Left ventricle myocardium superior (tissue), 1 donor: ENCODE measurements at regions not wholly inside any gene's neighbourhood (a gene's known extent, or its start where the extent isn't known, plus 50 kb on each side); places are given as distances from the start of the nearest gene placed in this dataset.
A peak's percentile ranks its signal among the peaks of the same experiment; 100 is the strongest.

ENCODE experiments used
- ATAC-seq: fragments of 200-7000 bp; cut with Tn5 transposase; one replicate; pipeline ENCODE4 v1.9.1; 2020; ENCODE audit warnings: mild to moderate bottlenecking, moderate library complexity
- DNase-seq: peaks from one replicate; pipeline ENCODE4 v3.0.0-alpha.2; 2020
- intact Hi-C: fragments of 100-400 bp; cut with micrococcal nuclease; formaldehyde crosslinking; loops from one replicate; pipeline ENCODE4 v1.11.0; 2022
- donor health status: DM: no; HTN: yes; CAD: no; lungs with severe emphysema.

- ATAC-seq (no peak), DNase-seq (no peak)
- intact Hi-C loops: no loop called here
Observed at GRCh38 chr20:2231701-2232100, 64.1 kb upstream of the TGM3 start.

- no peak for DNase-seq
- intact Hi-C loops: no loop called here
Observed at GRCh38 chr20:2234598-2235191, 61.1 kb upstream of the TGM3 start.

GRCh38 chr20:2236256-2236655 is 59.5 kb upstream of the TGM3 start:
- no peak for DNase-seq
- ATAC-seq: no peak
- intact Hi-C loops: no loop called here

More at GRCh38 chr20:2234598-2235191, 61.1 kb upstream of the TGM3 start:
- ATAC-seq: no peak

- ATAC-seq: peak; percentile 55
- intact Hi-C loops: no loop called here
- peak; percentile 30 for DNase-seq
Observed at GRCh38 chr20:2237059-2237458, 58.7 kb upstream of the TGM3 start.

- ATAC-seq (no peak), DNase-seq (no peak)
- intact Hi-C loops: no loop called here
Observed at GRCh38 chr20:2238601-2239000, 57.2 kb upstream of the TGM3 start.

GRCh38 chr20:2240835-2241234 is 55.0 kb upstream of the TGM3 start:
- DNase-seq (no peak), ATAC-seq (no peak)
- intact Hi-C loops: no loop called here

GRCh38 chr20:2242678-2243077 is 53.1 kb upstream of the TGM3 start:
- ATAC-seq (no peak), DNase-seq (no peak)
- intact Hi-C loops: no loop called here

GRCh38 chr20:2244523-2244922 is 51.3 kb upstream of the TGM3 start:
- DNase-seq (no peak), ATAC-seq (no peak)
- intact Hi-C loops: no loop called here

GRCh38 chr20:2244993-2245392 is 50.8 kb upstream of the TGM3 start:
- DNase-seq (no peak), ATAC-seq (no peak)
- intact Hi-C loops: no loop called here

GRCh38 chr20:2245637-2246036 is 50.2 kb upstream of the TGM3 start:
- DNase-seq: no peak
- no peak for ATAC-seq
- intact Hi-C loops: no loop called here
